ENCODE measurements at regions not wholly inside any gene's neighbourhood (a gene's known extent, or its start where the extent isn't known, plus 50 kb on each side); places are given as distances from the start of the nearest gene placed in this dataset.

DNA sequence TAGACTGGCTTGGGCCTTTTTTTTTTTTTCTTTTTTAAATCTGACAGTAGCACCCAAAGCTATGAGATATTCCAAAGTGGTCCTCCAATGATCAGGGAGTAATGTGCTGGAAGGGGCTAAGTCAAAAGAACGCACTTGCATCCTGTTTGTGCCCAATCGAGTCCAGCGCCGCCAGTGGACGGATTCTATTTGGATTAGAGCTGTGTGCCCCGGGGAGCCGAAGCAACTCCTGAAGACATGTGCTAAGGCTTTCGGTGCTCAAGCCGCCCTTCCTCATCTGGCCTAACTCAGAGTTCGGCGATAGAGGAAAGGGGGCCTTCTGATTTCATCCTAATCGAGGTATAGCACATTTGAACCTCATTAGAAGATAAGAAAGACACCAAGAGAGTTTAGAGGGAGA lies 147.8 kb upstream of the NECTIN1 start:
- no peak for DNase-seq

DNA sequence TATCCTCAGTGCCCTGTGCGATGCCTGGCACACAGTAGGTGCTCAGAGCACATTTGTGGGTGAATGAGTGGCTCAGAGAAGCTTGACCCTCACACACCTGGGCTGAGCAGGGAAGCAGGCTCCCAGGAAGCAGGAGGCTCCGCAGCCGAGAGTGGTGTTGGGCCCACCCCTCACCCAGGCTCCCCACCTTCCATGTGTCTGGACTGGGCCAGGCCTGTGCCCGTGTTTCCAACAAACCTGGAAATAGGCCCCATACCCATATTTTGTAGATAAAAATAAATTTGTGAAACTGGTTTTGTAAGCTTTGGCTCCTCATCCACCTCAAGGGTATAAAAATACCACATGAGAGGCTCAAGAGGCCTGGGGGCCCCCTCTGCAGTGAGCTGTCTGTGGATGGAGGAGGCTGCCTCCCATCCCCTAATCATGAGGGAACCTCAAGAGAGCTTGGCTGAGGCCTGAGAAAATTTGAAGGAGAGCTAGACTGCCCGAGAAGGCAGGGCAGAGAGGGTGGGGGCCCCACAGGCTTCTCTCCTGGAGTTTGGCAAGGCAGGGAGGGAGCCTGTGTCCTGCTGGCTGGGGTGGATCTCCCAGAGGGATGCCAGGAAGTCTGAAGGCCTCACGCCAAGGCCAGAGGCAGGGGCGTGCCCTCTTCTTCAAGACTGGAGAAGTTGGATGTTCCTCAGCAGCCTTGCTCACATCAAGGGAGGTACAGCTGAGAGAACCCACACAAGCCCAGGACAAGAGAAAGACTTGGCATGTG lies 147.0 kb upstream of the NECTIN1 start:
- no peak for DNase-seq

DNA sequence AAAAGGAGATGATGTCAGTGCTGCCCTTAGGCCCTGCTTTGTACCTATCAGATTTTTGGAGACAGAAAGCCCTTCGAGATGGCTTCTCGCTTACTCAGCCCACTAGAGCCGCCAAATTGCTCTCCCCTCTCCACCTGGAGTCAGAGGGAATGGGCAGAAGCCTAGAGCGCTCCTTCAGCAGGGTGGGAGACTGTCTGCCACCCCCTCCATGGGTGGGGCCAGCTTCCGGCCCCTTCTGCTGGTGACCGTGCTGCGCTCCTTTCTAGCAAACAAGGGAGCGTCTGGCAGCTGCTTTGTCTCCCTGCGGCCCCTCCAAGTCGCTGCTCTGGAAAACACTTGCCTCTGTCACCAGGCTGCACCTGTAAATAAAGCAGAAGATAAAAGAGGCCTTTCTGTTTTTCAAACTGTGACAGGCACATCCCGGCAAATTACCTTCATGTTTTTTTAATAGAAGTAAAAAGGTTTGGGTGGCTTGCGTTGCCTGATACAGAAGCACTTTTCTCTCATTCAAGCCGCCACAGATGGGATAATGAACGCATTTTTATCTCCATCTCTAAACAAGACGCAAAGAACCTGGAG lies 145.7 kb upstream of the NECTIN1 start:
- DNase-seq, result no peak

DNA sequence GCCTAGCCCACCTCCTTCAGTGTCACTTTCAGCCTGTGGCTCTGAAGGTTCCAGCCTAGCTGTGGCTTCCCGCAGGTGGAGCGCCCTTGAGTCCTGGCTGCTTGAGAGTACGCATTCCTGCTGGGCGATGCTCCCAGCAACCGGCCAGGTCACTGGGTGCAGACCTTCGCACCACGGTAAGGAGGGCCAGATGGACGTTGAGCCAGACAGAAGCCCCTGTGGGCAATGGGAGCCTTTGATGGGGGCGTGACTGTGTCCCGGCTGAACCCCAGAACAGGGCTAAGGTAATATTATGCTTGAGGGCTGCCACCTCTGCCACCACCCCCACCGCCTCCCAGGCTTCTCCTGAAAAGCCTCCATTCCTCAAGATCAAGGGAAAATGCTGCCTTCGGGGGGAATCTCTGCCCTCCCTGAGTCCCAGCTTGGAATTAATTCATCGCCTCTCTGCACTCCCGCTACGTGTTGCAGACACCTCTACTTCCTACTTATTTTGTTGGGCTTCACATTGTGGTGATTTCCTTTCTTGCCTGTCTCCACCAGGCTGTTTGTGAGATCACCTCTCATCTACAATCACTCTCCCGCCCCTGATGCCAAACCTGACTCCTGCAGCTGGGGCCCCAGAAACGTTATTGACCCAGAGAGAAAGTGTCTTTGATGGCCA lies 144.9 kb upstream of the NECTIN1 start:
- no peak for DNase-seq

DNA sequence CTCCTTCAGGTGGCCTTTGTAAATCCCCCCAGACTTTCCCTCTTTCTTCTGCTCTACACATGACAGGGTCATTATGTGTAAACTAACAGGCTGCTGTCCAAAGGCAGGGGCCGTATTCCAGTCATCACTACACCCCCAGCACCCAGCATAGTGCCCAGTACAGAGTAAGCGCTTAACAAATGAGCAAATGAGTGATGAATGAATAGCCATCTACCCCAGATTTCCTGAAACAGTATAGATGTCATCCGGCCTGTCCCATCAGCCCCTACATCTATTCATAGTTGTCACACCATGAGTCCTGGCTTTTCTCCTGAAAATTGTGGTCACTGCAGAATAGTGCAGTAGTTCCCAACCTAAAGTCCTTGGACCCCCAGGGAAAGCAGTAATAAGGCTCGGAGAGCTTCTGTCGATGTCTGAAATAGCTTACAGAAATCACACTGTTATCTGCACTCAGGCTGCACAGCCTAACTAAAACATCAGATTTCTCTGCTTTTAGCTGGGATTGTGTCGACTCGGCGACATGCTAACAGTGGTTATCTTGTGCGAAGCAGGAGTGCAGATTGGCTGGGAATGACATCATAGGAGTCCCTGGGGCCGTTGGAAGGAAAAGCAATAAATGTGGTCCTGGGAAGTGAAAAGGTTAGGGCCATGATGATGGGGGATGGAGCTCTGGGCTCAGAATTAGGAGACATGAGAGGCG lies 143.8 kb upstream of the NECTIN1 start:
- DNase-seq, result no peak

DNA sequence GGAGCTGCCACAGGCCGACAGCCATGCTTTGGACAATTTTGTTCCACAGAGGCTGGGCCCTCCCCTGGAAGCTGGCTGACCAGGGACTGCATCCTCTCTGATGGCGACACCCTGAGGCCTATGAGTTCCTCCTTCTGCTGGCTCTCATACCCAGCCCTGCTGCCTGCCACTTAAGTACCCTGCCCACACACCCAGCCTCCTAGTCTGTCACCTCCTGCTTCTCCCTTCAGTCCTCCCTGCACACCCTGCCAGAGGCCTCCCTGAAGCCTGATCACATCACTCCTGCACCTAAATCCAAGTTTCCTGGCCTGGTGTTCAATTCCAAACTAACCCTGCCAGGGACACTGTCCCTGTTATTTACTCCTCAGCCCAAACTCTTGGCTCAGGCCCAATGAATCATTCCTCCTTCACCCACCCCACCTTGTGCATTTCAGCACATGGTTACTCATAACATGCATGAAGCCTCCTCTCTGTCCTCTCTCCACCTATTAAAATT lies 136.7 kb upstream of the NECTIN1 start:
- no peak for DNase-seq

DNA sequence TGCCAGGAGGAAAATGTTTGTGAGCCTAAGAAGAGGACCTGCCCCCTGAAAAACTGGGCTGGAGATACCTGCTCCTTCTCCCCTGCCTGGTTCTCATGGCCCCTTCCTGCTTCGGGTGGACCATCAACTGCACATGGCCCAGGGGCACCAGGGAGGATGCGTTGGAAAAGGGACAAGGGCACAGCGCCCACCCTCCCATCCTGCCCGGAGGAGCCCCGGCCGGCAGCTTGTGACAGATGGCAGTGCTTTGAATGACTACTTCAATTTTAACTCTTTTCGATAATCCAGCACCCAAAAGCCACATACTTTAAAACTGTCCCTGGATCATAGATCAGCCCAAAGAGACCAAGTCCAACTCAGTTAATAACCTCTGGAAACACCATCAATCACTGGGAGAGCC lies 135.8 kb upstream of the NECTIN1 start:
- DNase-seq, result peak; percentile 79

DNA sequence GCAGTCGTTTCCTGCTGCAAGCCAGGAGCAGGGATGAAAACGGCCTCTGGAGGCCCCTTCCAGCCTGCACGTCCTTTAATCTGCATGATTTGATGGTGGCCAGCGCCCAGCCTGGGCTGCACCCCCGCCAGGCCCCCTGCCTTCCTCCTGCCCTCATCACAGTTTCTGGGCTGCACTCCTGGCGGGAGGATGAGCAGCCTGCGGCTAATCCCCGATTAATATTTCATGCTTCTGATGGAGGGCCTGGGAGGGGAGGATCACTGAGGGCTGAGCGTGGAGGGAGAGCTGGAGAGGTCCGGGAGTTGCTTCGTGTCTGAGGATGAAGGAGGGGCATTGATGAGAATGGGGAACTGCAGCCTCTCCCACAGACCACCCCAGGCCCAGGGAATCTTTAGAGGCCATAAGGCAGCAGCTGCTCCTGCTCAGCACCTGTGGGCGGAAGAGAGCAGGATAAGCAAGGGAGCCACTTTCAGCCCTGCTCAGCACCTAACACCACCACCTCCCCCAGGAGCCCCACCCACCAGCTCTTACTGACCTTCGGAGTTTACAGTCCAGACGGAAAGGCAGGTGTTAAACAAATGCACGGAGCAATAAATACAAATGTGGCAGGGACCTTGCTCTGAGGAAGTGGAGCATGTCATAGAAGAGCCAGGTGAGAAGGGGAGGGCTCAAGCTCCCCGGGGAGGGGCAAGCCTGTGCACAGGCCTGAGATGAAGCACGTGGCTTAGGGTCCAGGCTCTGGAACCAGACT lies 135.0 kb upstream of the NECTIN1 start:
- DNase-seq, result peak; percentile 98

DNA sequence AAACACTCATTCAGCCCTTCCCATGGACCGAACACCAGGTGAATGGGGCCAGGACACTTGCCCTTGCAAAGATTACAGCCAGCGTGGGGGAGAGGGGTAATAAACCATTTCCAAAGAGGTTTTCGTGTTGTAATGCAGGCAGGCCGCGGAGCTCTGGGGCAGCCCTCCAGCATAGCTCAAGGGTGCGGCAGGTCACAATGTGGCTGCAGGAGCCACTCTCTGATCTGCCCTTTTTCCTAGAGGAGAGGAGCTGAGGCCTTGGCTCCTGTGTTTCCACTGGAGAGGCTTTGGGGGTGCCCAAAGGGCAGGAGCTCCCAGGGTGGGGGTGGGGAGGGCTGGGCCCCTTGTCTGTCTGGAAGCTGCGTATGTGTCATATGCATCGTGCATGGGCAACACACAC lies 134.2 kb upstream of the NECTIN1 start:
- no peak for DNase-seq

DNA sequence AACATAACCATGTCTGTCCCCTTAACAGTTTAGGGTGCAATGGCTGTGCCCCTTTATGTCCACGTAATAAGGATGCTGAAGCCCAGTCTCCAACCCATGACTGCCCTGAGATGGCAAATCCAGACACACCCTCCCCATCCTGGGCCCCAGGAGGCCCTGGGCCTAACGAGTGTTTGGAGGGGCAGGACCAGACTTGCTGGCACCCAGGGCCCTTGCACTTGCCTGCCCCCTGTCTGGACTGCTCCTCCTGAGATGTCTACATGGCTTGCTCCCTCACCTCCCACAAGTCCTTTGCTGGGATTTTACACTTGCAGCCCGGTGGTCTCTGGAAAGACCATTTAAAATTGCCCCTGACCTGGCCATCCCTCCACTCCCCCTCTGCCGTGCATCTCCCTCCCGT lies 132.2 kb upstream of the NECTIN1 start:
- no peak for DNase-seq

DNA sequence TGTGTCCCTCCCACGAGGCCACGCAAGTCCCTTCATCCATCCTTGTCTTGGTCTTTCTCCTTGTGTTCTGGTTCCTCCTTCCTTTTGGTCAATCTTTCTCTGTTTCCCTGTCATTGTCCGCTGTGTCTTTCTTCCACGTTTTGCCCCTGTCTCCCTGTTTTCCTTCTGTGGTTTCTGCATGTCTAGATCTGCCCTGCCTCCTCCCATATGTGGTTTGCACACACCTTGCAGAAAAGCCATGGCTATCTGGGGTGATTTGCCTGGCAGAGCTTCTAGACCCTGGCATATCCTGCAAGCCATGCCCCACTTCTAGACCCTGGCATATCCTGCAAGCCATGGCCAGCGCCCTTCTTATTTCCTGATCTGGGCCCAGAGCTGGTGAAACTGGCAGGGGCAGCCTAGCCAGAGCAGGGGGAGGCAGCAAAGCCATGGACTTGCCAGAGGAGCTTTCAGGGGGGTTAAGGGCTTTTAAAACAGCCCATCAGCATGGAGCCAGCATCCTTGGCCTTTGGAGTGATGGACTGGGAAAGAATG lies 131.6 kb upstream of the NECTIN1 start:
- no peak for DNase-seq

DNA sequence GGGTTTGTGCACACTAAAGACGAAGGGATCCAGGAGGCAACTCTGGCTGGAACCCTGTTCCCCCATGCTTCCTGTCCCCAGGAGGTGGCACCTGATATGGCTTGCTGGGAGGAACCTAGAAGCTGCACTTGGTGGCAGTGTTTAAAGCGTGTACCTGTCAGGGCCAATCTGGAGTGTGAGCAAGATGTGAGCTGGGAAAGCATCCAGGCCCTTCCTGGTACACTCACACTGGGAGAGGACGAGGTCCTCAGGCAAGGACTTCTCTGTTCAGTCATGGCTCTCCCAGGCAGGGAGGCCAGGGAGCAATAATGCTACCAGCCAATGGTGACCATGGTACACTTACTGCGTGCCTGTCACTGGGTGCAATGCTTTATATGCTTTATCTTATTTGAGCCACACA lies 130.7 kb upstream of the NECTIN1 start:
- no peak for DNase-seq

DNA sequence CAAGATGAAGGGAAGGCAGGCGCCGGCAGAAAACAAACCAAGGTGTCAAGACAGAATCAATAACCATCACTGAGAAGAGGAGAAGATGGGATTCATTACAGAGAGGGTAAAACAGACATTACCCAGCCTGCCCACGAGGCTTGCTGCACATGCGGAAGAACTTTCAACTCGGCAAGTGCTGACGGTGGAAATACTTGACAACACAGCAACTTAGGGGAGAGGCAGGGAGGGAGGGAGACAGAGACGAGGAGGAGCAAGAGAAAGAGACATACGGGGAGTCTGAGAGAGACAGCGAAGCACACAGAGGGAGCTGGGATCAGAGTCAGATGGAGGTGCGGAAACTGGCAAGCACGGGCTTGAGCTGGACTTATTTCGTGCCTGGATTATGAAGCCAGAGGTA lies 129.3 kb upstream of the NECTIN1 start:
- DNase-seq, result no peak

DNA sequence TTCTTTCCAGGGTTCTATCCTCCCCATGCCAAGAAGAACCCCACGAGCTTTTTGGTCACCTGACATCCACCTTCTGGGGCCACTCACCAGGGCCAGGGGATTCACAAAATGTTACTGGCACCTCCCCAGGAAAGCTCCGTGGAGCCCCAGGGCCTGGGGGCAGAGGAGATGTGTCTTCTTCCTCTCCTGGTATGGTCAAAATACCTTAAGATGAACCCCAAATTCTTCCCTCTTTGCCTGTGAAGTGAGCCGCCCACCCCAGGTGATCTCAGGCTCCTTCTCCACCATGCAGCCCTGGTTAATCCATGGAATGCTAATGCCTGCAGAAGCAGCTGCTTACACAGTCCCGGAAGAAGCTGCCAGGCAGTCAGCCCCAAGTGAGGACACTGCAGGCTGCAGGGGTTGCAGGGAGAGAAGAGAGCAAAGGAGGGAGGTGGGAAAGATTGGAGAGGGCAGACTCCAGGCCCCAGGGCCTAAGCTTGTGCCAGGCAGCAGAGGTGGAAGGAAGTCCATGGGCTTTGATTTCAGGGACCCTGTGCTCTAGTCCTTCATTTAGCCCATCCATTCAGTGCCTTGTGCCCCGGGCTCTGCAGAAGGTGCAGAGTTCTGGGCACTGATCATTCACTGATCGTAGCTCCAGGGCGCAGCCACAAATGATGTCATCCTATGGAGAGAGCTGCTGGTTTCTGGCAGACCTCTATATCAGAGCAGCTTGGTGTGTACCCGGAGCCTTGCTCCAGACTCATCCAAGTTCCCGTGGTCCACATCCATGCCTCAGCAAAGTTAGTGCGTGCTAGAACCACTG lies 127.9 kb upstream of the NECTIN1 start:
- DNase-seq, result no peak

DNA sequence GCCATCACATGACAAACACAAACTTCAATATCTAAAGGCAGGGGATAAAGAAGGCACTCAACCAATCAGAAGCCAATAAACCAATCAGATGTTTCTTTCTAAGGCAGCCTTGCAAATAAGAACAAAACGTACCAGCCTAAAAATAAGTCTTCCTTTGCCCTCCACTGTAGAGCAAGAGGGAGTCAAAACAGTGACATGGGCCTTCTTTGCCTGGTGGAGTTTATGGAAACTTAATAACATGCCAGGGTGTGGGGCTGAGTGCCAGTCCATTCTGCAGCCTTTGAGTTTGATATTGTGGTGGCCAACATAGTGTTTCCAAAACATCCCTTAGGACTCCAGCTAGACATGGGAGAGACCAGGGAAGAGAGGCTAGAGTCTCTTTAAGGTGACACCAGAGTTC lies 126.1 kb upstream of the NECTIN1 start:
- DNase-seq, result no peak

DNA sequence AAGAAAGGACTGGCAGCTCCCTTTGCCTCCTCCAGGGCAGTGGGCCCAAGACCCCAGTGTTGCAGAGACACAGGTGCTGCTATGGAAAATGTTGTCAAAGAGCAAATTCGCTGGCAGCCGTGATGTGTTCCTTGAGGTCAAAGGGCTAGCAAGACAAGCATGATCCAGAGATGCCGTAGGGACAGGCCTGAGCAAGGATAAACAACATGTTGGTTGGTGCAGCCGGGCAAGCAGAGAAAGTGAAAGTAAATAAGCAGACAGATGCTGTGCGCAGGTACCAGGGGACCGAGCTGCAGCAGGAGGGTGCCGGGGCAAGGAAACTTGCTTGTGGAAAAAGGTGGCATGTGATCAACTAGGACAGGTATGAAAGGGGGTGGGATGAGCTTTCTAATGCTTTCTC lies 125.5 kb upstream of the NECTIN1 start:
- no peak for DNase-seq

DNA sequence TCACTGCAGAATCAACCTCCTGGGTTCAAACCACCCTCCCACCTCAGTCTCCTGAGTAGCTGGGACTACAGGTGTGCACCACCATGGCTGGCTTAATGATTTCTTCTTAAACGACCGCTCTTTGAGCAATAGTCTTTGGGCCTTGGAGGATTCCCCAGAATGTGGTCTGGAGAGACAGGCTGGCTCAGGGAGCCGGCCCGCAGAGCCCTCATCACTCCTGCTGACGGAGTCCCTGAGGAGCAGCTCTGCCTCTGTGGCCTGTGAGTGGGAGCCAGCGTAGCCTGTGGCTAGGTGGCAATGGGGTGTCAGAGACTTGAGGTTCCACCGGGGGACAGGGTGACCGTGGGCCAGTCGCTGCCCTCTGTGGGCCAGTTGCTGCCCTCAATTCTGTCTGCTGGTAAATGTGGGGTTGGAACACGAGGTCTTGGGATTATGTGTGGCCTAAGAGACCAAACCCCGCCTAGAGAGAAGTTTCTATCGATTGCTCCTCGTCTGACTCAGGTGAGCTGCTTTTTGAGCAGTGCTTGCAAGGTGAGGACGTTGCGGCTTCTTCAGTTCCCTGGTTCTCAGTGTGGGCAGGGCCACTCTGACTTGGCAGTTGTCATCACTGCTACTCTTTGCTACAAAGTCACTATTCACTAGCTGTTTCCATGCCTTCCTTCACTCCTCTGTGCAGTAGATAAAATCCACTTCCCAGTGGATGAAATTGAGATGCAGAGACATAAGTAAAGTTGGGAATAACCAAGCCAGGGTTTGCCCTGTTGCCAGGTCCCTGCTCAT lies 124.8 kb upstream of the NECTIN1 start:
- DNase-seq, result no peak

DNA sequence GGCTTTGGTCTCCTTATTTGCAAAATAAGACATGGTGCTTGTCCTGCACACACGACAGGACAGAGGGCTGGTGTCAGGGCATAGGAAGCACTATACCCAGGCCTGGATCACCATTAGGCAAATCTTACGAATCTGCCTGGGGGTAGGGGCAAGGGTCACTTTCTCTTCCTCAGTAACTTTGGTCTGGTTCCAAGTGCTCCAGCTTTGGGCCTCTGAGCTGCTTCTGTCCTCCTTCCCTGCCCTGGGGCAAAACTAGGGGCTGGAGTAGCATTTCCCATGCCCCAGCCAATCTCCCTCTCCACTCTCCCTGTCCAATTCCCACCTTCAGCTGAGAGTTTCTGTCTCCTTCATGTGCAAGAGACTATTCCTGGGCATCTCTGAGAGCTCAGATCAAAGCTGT lies 123.7 kb upstream of the NECTIN1 start:
- DNase-seq, result no peak

DNA sequence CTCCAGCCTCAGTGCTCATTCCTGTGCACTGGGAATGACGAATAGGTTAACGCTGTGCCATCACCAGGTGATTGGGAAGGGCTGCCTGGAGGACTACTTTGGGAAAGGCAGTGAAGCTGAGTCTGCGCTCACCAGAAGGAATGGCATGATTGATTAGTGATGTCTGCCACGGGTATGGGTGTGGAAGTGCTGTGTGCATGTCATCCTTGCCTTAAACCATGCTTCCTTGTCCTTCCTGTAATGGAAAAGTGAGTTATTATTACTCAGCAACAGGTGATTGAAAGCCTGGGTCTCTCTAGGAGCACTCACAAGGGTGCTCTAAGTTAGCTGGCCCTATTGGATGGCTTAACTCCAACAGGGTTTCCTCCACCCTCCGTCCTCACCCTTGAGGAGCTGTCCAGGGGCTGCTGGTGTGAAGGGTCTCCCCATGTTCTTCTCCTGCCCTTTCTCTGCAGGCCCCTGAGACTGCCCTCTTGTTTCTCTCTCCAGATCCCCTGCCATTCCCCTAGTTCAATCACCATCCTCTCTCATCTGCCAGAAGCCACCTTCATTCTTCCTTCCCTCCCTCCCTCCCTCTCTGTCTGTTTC lies 121.9 kb upstream of the NECTIN1 start:
- no peak for DNase-seq

DNA sequence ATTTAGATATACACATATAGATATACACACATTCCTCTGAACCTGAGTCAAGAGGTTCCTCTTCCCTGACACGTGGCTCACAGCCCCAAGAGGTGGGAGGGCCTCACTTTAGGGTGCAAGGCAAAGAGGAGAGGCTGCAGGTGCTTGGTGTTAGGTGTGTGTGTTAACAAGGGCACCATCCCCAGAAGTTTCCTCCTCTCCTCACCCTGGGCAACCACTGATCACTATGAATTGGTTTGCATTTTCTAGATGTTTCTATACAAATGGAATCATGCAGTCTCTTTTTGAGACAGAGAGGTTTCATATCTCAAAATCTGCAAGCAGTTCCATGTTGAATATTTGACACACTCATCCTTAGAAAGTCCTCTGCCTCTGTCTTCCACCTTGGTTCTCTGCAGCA lies 120.9 kb upstream of the NECTIN1 start:
- no peak for DNase-seq

DNA sequence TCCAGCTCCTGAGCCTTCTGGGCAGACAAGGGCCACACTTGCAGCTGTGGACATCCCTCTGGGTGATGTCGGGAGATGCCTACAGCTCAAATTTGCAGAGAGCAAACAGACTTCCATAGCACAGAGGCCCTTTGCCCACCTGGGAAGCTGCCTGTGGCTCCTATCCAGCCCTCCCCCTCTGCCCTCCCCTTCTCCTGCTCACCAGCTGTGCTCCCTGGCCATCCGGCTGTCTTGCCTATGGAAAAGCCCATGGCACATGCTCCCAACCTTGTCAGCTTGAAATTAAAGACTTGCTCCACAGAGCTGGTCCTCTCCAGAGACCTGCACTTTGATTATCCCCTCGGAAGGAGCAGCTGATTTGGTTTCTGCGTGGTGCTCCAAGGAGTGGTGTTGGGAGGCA lies 118.9 kb upstream of the NECTIN1 start:
- DNase-seq, result no peak

Data from NCI-H524 treated with DMSO at 0.1 percent for 48 hours (cell line).